22Rv1 (cell line): ENCODE measurements at regions not wholly inside any gene's neighbourhood (a gene's known extent, or its start where the extent isn't known, plus 50 kb on each side); places are given as distances from the start of the nearest gene placed in this dataset.

Experiments
- CTCF ChIP-seq: fragments of 450-650 bp; IDR thresholded peaks from 2 replicates; pipeline ENCODE4 v1.5.1; 2017; ENCODE audit warnings: mild to moderate bottlenecking
- ZFX ChIP-seq: fragments of 450-650 bp; IDR thresholded peaks from 2 replicates; pipeline ENCODE4 v1.6.1; 2017; ENCODE audit warnings: antibody characterized with exemption, borderline replicate concordance

GRCh38 chr4:20478412-20478811, 221.8 kb upstream of the PACRGL start:
- no peak for TF ChIP-seq CTCF
- TF ChIP-seq ZFX = no peak
